ENCODE measurements at regions not wholly inside any gene's neighbourhood (a gene's known extent, or its start where the extent isn't known, plus 50 kb on each side); places are given as distances from the start of the nearest gene placed in this dataset.

DNA sequence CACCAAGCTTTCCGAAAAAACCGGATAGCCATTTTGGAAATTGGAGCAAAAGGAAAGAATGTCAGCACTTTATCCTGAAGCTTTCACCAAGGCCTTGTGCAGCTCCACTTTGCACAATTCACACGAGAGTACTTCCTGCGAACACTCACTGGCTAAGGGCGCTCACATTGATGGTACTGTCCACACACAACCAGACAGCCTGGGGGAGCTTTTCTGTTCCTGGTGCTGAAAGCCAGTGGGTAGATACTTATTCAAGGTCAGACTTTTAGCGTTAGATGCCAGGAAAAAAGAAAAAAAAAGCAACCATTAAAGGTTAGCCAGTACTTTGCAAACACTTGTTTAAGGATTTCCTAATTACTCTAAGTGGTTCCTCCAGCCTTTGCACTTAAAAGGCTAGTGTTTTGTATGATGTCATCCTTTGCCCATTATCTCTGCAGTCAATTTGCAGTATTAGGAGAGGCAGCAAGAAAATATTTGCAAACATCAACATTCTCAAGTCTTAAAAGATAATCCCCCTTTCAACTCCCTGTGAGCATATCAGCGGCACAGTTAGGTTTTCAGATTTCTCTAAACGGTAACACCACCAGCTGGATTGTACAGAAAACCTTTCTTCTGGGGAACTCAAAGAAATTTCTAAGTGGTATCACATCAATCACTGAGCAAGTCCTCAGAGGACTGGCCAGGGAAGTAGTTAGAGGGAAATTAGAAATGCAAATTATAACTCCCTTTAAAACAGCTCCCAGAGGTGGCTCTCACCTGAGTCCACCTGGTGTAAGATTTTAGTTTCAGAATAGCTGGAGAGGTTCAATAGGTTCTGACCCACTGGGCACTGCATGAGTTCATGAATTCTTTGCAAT is 243.4 kb upstream of the IRX5 start:
- Histone ChIP-seq H3K27me3 (no peaks in the 10 kb centered on the region), H3K36me3 (no peaks in the 10 kb centered on the region), H3K9me3 (no peaks in the 10 kb centered on the region), H3K4me3 (no peak overlapping the region), H3K27ac (no peak overlapping the region), H3K4me1 (no peaks in the 10 kb centered on the region)
- intact Hi-C loops (cut with DNase I; ENCODE audit: low total_unique reads), result no loop called here
- TF ChIP-seq, protein P1, sequence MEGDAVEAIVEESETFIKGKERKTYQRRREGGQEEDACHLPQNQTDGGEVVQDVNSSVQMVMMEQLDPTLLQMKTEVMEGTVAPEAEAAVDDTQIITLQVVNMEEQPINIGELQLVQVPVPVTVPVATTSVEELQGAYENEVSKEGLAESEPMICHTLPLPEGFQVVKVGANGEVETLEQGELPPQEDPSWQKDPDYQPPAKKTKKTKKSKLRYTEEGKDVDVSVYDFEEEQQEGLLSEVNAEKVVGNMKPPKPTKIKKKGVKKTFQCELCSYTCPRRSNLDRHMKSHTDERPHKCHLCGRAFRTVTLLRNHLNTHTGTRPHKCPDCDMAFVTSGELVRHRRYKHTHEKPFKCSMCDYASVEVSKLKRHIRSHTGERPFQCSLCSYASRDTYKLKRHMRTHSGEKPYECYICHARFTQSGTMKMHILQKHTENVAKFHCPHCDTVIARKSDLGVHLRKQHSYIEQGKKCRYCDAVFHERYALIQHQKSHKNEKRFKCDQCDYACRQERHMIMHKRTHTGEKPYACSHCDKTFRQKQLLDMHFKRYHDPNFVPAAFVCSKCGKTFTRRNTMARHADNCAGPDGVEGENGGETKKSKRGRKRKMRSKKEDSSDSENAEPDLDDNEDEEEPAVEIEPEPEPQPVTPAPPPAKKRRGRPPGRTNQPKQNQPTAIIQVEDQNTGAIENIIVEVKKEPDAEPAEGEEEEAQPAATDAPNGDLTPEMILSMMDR (IDR thresholded peaks at IDR 0.05), result no peak
- no peak for DNase-seq

DNA sequence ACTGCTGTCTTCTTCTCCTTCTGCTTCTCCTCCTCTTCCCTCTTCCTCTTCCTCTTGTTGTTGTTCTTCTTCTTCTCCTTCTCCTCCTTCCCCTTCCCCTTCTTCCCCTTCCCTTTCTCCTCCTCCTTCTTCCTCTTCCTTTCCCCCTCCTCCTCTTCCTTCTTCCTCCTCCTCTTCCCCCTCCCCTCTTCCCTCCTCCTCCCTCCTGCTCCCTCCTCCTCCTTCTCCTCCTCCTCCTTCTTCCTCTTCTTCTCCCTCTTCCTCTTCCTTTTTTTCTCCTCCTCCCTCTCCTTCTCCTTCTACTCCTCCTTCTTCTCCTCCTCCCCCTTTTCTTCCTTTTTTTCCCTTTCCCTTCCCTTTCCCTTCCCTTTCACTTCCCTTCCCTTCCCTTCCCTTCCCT is 245.0 kb upstream of the IRX5 start:
- no peaks in the 10 kb centered on the region for H3K4me1 ChIP-seq
- no peak overlapping the region for H3K27ac ChIP-seq
- H3K9me3 ChIP-seq, result no peaks in the 10 kb centered on the region
- TF ChIP-seq, protein P1 (IDR thresholded peaks at IDR 0.05), result no peak
- H3K27me3 ChIP-seq, result no peaks in the 10 kb centered on the region
- no peaks in the 10 kb centered on the region for H3K36me3 ChIP-seq
- no peak for DNase-seq
- H3K4me3 ChIP-seq, result no peak overlapping the region
- intact Hi-C loops (cut with DNase I; ENCODE audit: low total_unique reads), result no loop called here

DNA sequence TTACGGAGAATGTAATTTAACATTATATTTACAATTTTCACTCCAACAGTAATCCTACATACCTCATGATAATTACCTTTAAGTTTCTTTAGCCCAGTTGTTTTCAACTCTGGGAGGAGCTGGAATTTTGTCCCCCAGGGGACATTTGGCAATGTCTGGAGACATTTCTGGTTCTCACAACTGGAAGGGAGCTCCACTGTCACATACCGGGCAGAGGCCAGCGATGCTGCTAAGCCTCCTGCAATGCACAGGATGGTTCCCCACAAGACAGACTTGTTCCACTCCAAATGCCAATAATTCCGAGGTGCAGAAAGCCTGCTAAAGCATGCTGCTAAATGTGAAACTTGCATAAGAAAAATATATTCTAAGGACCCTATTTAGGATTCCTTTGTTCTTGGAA is 251.1 kb upstream of the IRX5 start:
- Histone ChIP-seq H3K27ac (no peak overlapping the region), H3K9me3 (no peaks in the 10 kb centered on the region), H3K4me3 (no peak overlapping the region), H3K27me3 (no peaks in the 10 kb centered on the region), H3K36me3 (no peaks in the 10 kb centered on the region), H3K4me1 (no peaks in the 10 kb centered on the region)
- TF ChIP-seq, protein P1 (IDR thresholded peaks at IDR 0.05), result no peak
- intact Hi-C loops (cut with DNase I; ENCODE audit: low total_unique reads), result no loop called here
- DNase-seq, result no peak

DNA sequence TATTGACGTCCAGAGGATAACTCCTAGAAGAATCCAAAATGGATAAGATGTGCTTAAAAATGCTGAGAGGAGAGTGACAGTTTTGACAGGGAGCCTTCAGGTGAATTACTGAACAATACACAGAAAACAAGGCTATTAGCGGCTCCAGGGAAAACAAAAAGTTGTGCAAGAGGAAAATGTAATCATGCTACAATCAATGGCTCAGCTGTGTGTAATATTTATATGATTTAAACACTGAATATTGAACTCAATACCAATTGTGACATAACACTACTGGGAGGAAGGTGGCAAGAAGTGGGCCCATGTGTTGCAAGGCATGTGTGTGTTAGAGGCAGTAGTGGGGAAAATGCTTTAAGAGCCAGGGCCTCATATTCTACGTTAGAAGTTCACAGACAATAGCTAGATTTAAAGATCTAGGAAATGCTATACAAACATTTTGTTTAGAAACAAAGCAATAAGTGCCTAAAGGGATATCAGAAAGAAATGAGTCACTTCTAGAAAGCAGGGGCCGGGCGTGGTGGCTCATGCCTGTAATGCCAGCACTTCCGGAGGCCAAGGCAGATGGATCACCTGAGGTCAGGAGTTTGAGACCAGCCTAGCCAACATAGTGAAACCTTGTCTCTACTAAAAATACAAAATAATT is 253.2 kb upstream of the IRX5 start:
- H3K36me3 ChIP-seq, result no peaks in the 10 kb centered on the region
- H3K4me1 ChIP-seq, result no peaks in the 10 kb centered on the region
- DNase-seq, result no peak
- H3K27ac ChIP-seq, result no peak overlapping the region
- H3K4me3 ChIP-seq, result no peak overlapping the region
- no peaks in the 10 kb centered on the region for H3K27me3 ChIP-seq
- intact Hi-C loops (cut with DNase I; ENCODE audit: low total_unique reads), result no loop called here
- TF ChIP-seq, protein P1 (IDR thresholded peaks at IDR 0.05), result no peak
- no peaks in the 10 kb centered on the region for H3K9me3 ChIP-seq

DNA sequence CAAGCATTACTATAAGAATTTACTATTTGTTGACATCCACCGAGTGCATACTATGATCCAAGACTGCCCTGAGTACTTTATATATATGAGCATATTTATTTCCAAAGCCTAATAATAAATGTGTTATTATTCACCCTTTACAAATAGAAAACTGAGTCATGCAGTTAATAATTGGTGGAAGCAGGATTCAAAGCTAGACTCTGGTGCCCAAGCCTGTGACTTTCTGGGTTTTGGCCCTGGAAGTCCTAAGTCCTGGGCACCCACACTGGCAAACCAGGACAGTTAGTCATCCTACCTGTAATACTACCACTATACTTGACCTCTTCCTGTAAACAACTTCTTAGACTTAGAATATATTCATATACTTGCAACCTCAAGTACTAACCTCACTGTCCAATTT is 257.4 kb upstream of the IRX5 start:
- H3K27ac ChIP-seq, result no peak overlapping the region
- DNase-seq, result no peak
- TF ChIP-seq, protein P1 (IDR thresholded peaks at IDR 0.05), result no peak
- no peaks in the 10 kb centered on the region for H3K9me3 ChIP-seq
- no peaks in the 10 kb centered on the region for H3K36me3 ChIP-seq
- intact Hi-C loops (cut with DNase I; ENCODE audit: low total_unique reads), result no loop called here
- no peak overlapping the region for H3K4me3 ChIP-seq
- H3K4me1 ChIP-seq, result no peaks in the 10 kb centered on the region
- no peaks in the 10 kb centered on the region for H3K27me3 ChIP-seq
